Type B pancreatic cell (in vitro differentiated cells): ENCODE measurements at regions not wholly inside any gene's neighbourhood (a gene's known extent, or its start where the extent isn't known, plus 50 kb on each side); places are given as distances from the start of the nearest gene placed in this dataset.

Source experiments
- DNase-seq: peaks from one replicate; pipeline ENCODE4 v3.0.0; 2021; ENCODE audit warnings: mixed read lengths; ENCODE audit not compliant: unreplicated experiment; ENCODE audit errors: extremely low spot score
- H3K27ac Mint-ChIP-seq: 2 replicates; pipeline ENCODE4 v1.8.0; 2021; ENCODE audit warnings: mild to moderate bottlenecking, mixed read lengths
- H3K27me3 Mint-ChIP-seq: 2 replicates; pipeline ENCODE4 v1.8.0; 2021; ENCODE audit warnings: mixed read lengths
- H3K36me3 Mint-ChIP-seq: 2 replicates; pipeline ENCODE4 v1.8.0; 2021; ENCODE audit warnings: mixed read lengths
- H3K4me1 Mint-ChIP-seq: one replicate; pipeline ENCODE4 v1.8.0; 2021; ENCODE audit warnings: mixed read lengths; ENCODE audit not compliant: unreplicated experiment
- H3K4me3 Mint-ChIP-seq: 2 replicates; pipeline ENCODE4 v1.8.0; 2021; ENCODE audit warnings: mild to moderate bottlenecking, mixed read lengths
- H3K9me3 Mint-ChIP-seq: 2 replicates; pipeline ENCODE4 v1.8.0; 2021; ENCODE audit warnings: mixed read lengths
- CTCF ChIP-seq: fragments of 200-600 bp; sonication (generic); conservative IDR thresholded peaks from 2 replicates; pipeline ENCODE4 v1.5.0; 2021; ENCODE audit warnings: antibody characterized with exemption, mild to moderate bottlenecking

GRCh38 chr13:78022164-78022877 is 103.7 kb upstream of the EDNRB start:
- TF ChIP-seq CTCF, result no peak
- Mint-ChIP-seq H3K27me3 (no peaks in the 10 kb centered on the region), H3K27ac (no peak overlapping the region), H3K4me1 (peaks cover 5% of the 10 kb centered on the region), H3K36me3 (no peaks in the 10 kb centered on the region), H3K9me3 (peaks cover 4% of the 10 kb centered on the region), H3K4me3 (no peak overlapping the region)
- DNase-seq, result no peak

GRCh38 chr13:78020861-78021260 is 102.2 kb upstream of the EDNRB start:
- H3K36me3 Mint-ChIP-seq, result no peaks in the 10 kb centered on the region
- TF ChIP-seq CTCF, result no peak
- no peak overlapping the region for H3K4me3 Mint-ChIP-seq
- no peak overlapping the region for H3K27ac Mint-ChIP-seq
- H3K9me3 Mint-ChIP-seq, result peaks cover 4% of the 10 kb centered on the region
- H3K27me3 Mint-ChIP-seq, result no peaks in the 10 kb centered on the region
- H3K4me1 Mint-ChIP-seq, result peaks cover 5% of the 10 kb centered on the region
- no peak for DNase-seq

GRCh38 chr13:78015782-78016181 is 97.2 kb upstream of the EDNRB start:
- no peaks in the 10 kb centered on the region for H3K27me3 Mint-ChIP-seq
- H3K27ac Mint-ChIP-seq, result no peak overlapping the region
- DNase-seq, result no peak
- peaks cover 4% of the 10 kb centered on the region for H3K4me1 Mint-ChIP-seq
- H3K9me3 Mint-ChIP-seq, result no peaks in the 10 kb centered on the region
- H3K36me3 Mint-ChIP-seq, result no peaks in the 10 kb centered on the region
- no peak for TF ChIP-seq CTCF
- no peak overlapping the region for H3K4me3 Mint-ChIP-seq

DNA sequence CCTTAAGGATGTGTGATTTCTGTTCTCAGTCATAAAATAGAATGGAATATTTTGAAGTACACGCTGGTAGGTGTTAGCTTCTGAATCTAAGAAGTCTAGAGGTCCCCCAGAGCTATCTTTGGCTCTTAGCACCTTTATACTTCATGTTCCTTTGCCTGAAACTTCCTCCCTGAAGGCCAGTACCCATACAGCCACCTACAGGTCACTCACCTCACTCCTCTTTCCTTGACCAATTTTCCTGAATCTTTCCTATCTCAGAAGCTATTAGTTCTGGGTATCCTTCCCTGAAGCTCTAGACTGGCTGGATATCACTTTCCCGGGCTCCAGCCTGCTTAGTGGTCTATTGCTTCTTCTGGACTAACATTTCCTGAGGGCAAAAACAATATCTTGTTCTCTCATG is 93.4 kb upstream of the EDNRB start:
- DNase-seq, result no peak
- Mint-ChIP-seq H3K9me3 (no peaks in the 10 kb centered on the region), H3K27ac (no peak overlapping the region), H3K36me3 (no peaks in the 10 kb centered on the region), H3K4me1 (no peaks in the 10 kb centered on the region), H3K27me3 (no peaks in the 10 kb centered on the region), H3K4me3 (no peak overlapping the region)
- TF ChIP-seq CTCF, result no peak

DNA sequence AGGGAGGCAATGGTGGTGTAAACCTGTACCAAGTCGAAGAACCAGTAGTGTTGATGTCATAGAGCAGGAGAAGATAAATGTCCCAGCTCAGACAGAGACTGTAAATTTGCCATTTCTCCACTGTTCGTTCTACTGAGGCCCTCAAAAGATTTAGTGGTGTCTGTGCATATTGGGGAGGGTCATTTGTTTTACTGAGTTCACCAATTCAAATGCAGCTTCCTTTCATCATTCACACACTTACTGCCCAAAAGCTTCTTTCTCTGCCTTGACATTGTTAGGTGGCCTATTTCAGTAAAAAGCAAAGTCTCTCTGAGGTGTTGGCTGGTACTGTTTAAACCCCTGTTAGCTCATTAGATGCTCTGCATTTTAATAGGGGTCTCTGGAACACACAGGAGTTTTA is 86.2 kb upstream of the EDNRB start:
- DNase-seq, result no peak
- H3K9me3 Mint-ChIP-seq, result no peaks in the 10 kb centered on the region
- no peak for TF ChIP-seq CTCF
- no peak overlapping the region for H3K4me3 Mint-ChIP-seq
- H3K27ac Mint-ChIP-seq, result no peak overlapping the region
- no peaks in the 10 kb centered on the region for H3K4me1 Mint-ChIP-seq
- no peaks in the 10 kb centered on the region for H3K27me3 Mint-ChIP-seq
- no peaks in the 10 kb centered on the region for H3K36me3 Mint-ChIP-seq

DNA sequence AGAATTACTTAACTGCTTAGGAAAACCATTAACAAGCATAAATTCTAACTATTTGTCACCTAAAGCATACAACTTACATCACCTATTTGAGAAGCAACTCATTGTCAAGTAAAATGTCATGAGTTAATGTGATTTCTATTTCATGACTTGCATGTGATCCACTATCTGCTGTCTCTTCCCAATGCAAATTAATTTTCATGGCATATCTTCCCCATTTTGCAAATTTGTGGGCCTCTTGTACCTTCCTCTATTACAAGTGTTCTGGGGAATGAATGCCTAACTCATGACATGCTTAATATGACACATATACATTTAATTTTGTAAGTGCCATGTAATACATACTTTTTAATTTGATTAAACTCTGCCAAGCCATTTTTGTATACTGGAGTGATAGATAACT is 81.1 kb upstream of the EDNRB start:
- TF ChIP-seq CTCF, result no peak
- H3K9me3 Mint-ChIP-seq, result peaks cover 10% of the 10 kb centered on the region

More for the DNA sequence above, 81.1 kb upstream of the EDNRB start:
- Mint-ChIP-seq H3K36me3 (no peaks in the 10 kb centered on the region), H3K4me1 (no peaks in the 10 kb centered on the region), H3K27me3 (no peaks in the 10 kb centered on the region), H3K4me3 (no peak overlapping the region), H3K27ac (no peak overlapping the region)
- DNase-seq, result no peak
